A549 (cell line): ENCODE measurements at regions not wholly inside any gene's neighbourhood (a gene's known extent, or its start where the extent isn't known, plus 50 kb on each side); places are given as distances from the start of the nearest gene placed in this dataset.

Experiments used
- CTCF ChIP-seq: fragments of >200 bp; sonication (Bioruptor Twin); formaldehyde crosslinking; IDR thresholded peaks from 3 replicates; pipeline ENCODE4 v1.5.1; 2016
- JUNB ChIP-seq: fragments of >200 bp; sonication (Bioruptor Twin); formaldehyde crosslinking; IDR thresholded peaks from 2 replicates; pipeline ENCODE4 v1.6.1; 2016
- MYC ChIP-seq: IDR thresholded peaks from 2 replicates; pipeline ENCODE4 v1.6.1; 2012; ENCODE audit warnings: mild to moderate bottlenecking, inconsistent platforms, low read length, improper control_type of control experiment, borderline replicate concordance
- RFX5 ChIP-seq: fragments of 450-650 bp; IDR thresholded peaks from 2 replicates; pipeline ENCODE4 v1.7.1; 2014; ENCODE audit warnings: antibody characterized with exemption, mild to moderate bottlenecking, moderate library complexity
- USF2 ChIP-seq: fragments of 450-650 bp; IDR thresholded peaks from 2 replicates; pipeline ENCODE4 v1.6.1; 2014; ENCODE audit warnings: antibody characterized with exemption

DNA sequence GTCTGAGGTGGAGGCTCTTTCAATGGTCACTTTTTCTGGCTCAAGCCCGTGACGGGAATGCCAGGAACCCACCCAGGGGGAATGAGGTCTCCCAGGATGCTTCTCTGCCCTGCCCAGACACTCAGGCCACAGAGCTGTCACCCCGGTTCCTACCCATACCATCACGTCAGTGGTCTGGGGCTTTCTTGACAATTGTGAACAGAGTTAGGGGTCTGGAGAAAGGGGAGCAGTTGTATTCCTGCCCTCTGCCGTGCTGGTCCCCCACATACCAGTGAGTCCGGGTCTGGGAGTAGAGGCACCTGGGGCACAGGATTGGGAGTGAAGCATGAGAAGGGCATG lies 97.2 kb downstream of the B3GNT2 start:
- TF ChIP-seq RFX5: no peak
- no peak for TF ChIP-seq USF2
- TF ChIP-seq CTCF: no peak
- TF ChIP-seq JUNB: no peak
- TF ChIP-seq MYC: no peak
